GM10248 (cell line): ENCODE measurements at regions not wholly inside any gene's neighbourhood (a gene's known extent, or its start where the extent isn't known, plus 50 kb on each side); places are given as distances from the start of the nearest gene placed in this dataset.

Experiments used
- CTCF ChIA-PET: fragments of 300-600 bp; sonication (Branson Sonifier 250); formaldehyde crosslinking; extraction: SDS; loops from one replicate; lab custom pipeline; 2021; ENCODE audit warnings: antibody characterized with exemption; lab: Yijun Ruan, JAX
- POLR2A ChIA-PET: fragments of 350-650 bp; sonication (Branson Sonifier 250); formaldehyde crosslinking; extraction: SDS; loops from one replicate; lab custom pipeline; 2020; ENCODE audit warnings: antibody characterized with exemption; lab: Yijun Ruan, JAX
- DNase-seq: peaks from one replicate; pipeline ENCODE4 v3.0.0; 2012; ENCODE audit errors: extremely low spot score
- TF ChIP-seq, protein P1 (sequence below): IDR thresholded peaks from 2 replicates; pipeline ENCODE4 v1.5.1; 2012; ENCODE audit warnings: mild to moderate bottlenecking, low read depth; ENCODE audit errors: extremely low read depth, missing control alignments, control extremely low read depth

DNA sequence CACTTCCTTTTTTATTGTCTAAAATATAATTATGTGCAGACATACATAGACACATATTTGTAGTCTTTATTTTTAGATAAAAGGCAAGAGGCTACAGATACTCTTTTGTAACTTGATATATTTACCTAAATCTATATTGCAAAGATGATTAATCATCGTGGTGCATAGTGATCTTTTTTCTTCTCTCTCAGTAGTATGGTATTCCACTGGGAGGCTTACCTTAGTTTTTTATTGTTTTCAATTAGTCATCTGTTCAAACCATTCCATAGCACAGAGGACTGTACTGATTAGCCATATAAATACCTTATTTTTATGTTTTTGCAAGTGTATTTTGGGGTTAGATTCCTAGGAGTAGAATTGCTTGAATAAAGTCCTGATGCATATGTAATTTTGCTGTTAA, 619.7 kb downstream of the GRXCR1 start:
- DNase-seq, result no peak
- POLR2A ChIA-PET, result no interaction called here
- CTCF ChIA-PET, result no interaction called here

GRCh38 chr4:43525646-43526045, 633.1 kb downstream of the GRXCR1 start:
- DNase-seq, result no peak
- ChIA-PET POLR2A (no interaction called here), CTCF (no interaction called here)
- TF ChIP-seq, protein P1, sequence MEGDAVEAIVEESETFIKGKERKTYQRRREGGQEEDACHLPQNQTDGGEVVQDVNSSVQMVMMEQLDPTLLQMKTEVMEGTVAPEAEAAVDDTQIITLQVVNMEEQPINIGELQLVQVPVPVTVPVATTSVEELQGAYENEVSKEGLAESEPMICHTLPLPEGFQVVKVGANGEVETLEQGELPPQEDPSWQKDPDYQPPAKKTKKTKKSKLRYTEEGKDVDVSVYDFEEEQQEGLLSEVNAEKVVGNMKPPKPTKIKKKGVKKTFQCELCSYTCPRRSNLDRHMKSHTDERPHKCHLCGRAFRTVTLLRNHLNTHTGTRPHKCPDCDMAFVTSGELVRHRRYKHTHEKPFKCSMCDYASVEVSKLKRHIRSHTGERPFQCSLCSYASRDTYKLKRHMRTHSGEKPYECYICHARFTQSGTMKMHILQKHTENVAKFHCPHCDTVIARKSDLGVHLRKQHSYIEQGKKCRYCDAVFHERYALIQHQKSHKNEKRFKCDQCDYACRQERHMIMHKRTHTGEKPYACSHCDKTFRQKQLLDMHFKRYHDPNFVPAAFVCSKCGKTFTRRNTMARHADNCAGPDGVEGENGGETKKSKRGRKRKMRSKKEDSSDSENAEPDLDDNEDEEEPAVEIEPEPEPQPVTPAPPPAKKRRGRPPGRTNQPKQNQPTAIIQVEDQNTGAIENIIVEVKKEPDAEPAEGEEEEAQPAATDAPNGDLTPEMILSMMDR, result no peak

More for the DNA sequence above, 619.7 kb downstream of the GRXCR1 start:
- TF ChIP-seq, protein P1, result no peak

GRCh38 chr4:43547561-43547960, 655.0 kb downstream of the GRXCR1 start:
- CTCF ChIA-PET, result no interaction called here
- no peak for DNase-seq
- TF ChIP-seq, protein P1, result no peak
- POLR2A ChIA-PET, result no interaction called here

DNA sequence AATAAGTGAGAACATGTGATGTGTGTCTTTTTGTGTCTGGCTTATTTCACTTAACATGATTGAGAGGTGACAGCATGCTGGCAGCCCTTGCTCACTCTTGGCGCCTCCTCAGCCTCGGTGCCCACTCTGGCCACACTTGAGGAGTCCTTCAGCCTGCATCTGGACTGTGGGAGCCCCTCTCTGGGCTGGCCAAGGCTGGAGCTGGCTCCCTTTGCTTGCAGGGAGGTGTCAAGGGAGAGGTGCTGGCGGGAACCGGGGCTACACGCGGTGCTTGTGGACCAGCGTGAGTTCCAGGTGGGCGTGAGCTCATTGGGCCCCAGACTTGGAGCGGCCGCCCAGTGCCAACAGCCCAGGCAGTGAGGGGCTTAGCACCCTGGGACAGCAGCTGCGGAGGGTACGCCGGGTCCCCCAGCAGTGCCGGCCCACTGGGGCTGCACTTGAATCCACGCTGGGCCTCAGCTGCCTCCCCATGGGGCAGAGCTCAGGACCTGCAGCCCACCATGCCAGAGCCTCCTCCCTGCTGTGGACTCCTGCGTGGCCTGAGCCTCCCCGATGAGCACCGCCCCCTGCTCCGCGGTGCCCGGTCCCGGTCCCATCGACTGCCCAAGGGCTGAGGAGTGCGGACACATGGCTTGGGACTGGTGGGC, 658.6 kb downstream of the GRXCR1 start:
- CTCF ChIA-PET, result no interaction called here
- DNase-seq, result no peak
- POLR2A ChIA-PET, result no interaction called here
- TF ChIP-seq, protein P1, result no peak

DNA sequence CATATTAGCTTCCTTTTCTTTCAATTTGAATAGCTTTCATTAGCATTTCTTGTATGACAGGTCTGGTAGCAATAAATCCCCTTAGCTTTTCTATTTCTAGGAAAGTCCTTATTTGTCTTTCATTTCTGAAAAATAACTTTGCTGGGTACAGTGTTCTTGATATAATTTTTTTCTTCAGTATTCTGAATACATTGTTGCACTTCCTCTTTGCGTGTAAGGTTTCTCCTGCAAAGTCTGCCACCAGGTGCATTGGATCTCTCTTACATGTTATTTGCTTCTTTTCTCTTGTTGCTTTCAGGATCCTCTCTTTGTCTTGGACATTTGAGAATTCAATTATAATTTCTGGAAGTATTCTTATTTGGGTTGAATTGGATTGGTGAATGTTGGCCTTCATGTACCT, 663.7 kb downstream of the GRXCR1 start:
- CTCF ChIA-PET, result no interaction called here
- POLR2A ChIA-PET, result no interaction called here
- TF ChIP-seq, protein P1, result no peak
- no peak for DNase-seq

DNA sequence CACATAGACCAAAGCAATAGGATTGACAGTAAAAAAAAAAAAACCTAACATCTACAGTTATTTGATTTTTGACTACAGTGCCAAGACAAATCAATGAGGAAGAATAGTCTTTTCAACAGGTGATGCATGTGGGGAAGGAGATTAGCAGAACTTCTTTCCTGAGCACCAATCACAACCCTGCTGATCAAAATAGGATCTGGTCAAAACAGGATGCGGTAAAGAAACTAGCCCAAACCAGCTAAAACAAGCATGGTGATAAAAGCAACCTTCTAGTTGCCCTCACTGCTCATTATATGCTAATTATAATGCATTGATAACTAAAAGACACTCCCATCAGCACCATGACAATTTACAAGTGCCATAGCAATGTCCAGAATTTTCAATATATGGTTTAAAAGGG, 667.5 kb downstream of the GRXCR1 start:
- CTCF ChIA-PET, result no interaction called here
- TF ChIP-seq, protein P1, result no peak
- no peak for DNase-seq
- POLR2A ChIA-PET, result no interaction called here
